ENCODE measurements at regions not wholly inside any gene's neighbourhood (a gene's known extent, or its start where the extent isn't known, plus 50 kb on each side); places are given as distances from the start of the nearest gene placed in this dataset.

DNA sequence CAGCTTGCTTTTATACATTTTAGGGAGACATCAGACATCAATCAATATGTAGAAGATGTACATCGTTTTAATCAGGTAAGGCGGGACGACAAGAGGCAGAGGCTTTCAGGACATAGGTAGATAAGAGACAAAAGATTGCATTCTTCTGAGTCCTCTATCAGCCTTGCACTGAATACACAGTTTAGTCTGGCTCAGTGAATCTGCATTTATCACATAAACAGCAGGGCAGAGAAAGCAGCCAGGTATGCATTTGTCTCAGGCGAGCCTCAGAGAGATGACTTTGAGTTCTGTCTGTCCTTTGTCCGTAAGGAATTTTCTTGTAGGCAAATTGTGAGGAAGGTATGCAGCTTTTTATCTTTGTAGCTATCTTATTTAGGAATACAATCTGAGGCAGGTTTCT is 202.8 kb upstream of the TAS2R1 start:
- TF ChIP-seq, protein P1, sequence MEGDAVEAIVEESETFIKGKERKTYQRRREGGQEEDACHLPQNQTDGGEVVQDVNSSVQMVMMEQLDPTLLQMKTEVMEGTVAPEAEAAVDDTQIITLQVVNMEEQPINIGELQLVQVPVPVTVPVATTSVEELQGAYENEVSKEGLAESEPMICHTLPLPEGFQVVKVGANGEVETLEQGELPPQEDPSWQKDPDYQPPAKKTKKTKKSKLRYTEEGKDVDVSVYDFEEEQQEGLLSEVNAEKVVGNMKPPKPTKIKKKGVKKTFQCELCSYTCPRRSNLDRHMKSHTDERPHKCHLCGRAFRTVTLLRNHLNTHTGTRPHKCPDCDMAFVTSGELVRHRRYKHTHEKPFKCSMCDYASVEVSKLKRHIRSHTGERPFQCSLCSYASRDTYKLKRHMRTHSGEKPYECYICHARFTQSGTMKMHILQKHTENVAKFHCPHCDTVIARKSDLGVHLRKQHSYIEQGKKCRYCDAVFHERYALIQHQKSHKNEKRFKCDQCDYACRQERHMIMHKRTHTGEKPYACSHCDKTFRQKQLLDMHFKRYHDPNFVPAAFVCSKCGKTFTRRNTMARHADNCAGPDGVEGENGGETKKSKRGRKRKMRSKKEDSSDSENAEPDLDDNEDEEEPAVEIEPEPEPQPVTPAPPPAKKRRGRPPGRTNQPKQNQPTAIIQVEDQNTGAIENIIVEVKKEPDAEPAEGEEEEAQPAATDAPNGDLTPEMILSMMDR (IDR thresholded peaks at IDR 0.05): no peak
- TF ChIP-seq POLR2AphosphoS5 (IDR thresholded peaks at IDR 0.05) (no peak), POLR2A (IDR thresholded peaks at IDR 0.05) (no peak)

Measured in gastroesophageal sphincter (tissue), 3 donors.